K562 (cell line): ENCODE measurements at regions not wholly inside any gene's neighbourhood (a gene's known extent, or its start where the extent isn't known, plus 50 kb on each side); places are given as distances from the start of the nearest gene placed in this dataset.

Source experiments
- CHD2 ChIP-seq: IDR thresholded peaks from 2 replicates; pipeline ENCODE4 v1.6.1; 2011; ENCODE audit warnings: low read depth, low read length
- CTCF ChIP-seq, 3 experiments: IDR thresholded peaks in 2 of 3; conservative IDR thresholded peaks in 1 of 3; 2 replicates each; pipeline ENCODE4 v1.5.1; 2011 to 2012; ENCODE audit warnings: low read length in 3 of 3, mild to moderate bottlenecking in 3 of 3, control low read depth in 2 of 3, improper control_type of control experiment in 1 of 3, inconsistent platforms in 1 of 3, low read depth in 1 of 3, mixed read lengths in 1 of 3, moderate library complexity in 1 of 3; ENCODE audit not compliant: insufficient read depth in 2 of 3
- E2F1 ChIP-seq: sonication (generic); formaldehyde crosslinking; IDR thresholded peaks from 2 replicates; pipeline ENCODE4 v1.8.1; 2023; ENCODE audit warnings: mild to moderate bottlenecking, missing genetic modification reagents, moderate library complexity
- EGR1 ChIP-seq: fragments of 450-650 bp; conservative IDR thresholded peaks from 2 replicates; pipeline ENCODE4 v1.6.1; 2017; ENCODE audit warnings: mild to moderate bottlenecking
- EP300 ChIP-seq: IDR thresholded peaks from 2 replicates; pipeline ENCODE4 v1.6.1; 2012; ENCODE audit warnings: low read length, improper control_type of control experiment
- KDM1A ChIP-seq, 2 experiments: fragments of 450-650 bp; IDR thresholded peaks; 2 replicates each; pipeline ENCODE4 v1.6.1; 2016; ENCODE audit warnings: mild to moderate bottlenecking in 2 of 2
- MEF2D ChIP-seq: conservative IDR thresholded peaks from 2 replicates; pipeline ENCODE4 v1.6.1; 2016; ENCODE audit warnings: low read depth, missing genetic modification characterization, missing compliant biosample characterization
- MNT ChIP-seq, 2 experiments: fragments of 450-650 bp; conservative IDR thresholded peaks; 2 replicates each; pipeline ENCODE4 v1.6.1; 2017; ENCODE audit warnings: mild to moderate bottlenecking in 2 of 2, moderate library complexity in 2 of 2
- POLR2AphosphoS5 ChIP-seq: IDR thresholded peaks from 2 replicates; pipeline ENCODE4 v1.6.1; 2011; ENCODE audit warnings: mild to moderate bottlenecking, low read depth, low read length, moderate library complexity; ENCODE audit not compliant: control insufficient read depth, insufficient read depth
- RAD21 ChIP-seq, 2 experiments: fragments of 250-450 bp in 1 of 2; fragments of 450-650 bp in 1 of 2; sonication (Bioruptor Pico) in 1 of 2; formaldehyde crosslinking in 1 of 2; IDR thresholded peaks in 1 of 2; conservative IDR thresholded peaks in 1 of 2; 2 replicates each; pipeline versions ENCODE4 v1.4.0 to v1.8.0; 2020 to 2022; ENCODE audit warnings: mild to moderate bottlenecking in 2 of 2, moderate library complexity in 1 of 2
- YY1 ChIP-seq, 3 experiments: IDR thresholded peaks; 2 replicates each; pipeline ENCODE4 v1.6.1; 2011; ENCODE audit warnings: low read length in 2 of 3, mild to moderate bottlenecking in 2 of 3, moderate library complexity in 2 of 3, borderline replicate concordance in 1 of 3, control low read depth in 1 of 3, low read depth in 1 of 3; ENCODE audit not compliant: insufficient read depth in 3 of 3, insufficient replicate concordance in 2 of 3, control insufficient read depth in 1 of 3, insufficient read length in 1 of 3; ENCODE audit errors: extremely low read depth in 1 of 3
- TF ChIP-seq, protein P1 (sequence below): fragments of 250-450 bp; sonication (Bioruptor Pico); IDR thresholded peaks from 2 replicates; pipeline ENCODE4 v1.5.1; 2021; ENCODE audit warnings: mild to moderate bottlenecking
- TF ChIP-seq, protein P2 (sequence below): fragments of 200-400 bp; formaldehyde crosslinking; IDR thresholded peaks from 2 replicates; pipeline ENCODE4 v1.6.1; 2017; ENCODE audit warnings: mild to moderate bottlenecking, low read depth, low read length, moderate library complexity

- TF ChIP-seq EP300, result no peak
- no peak for TF ChIP-seq MEF2D
- no peak for TF ChIP-seq EGR1
- no peak for TF ChIP-seq MNT (conservative IDR thresholded peaks at IDR 0.05)
- TF ChIP-seq, protein P1, sequence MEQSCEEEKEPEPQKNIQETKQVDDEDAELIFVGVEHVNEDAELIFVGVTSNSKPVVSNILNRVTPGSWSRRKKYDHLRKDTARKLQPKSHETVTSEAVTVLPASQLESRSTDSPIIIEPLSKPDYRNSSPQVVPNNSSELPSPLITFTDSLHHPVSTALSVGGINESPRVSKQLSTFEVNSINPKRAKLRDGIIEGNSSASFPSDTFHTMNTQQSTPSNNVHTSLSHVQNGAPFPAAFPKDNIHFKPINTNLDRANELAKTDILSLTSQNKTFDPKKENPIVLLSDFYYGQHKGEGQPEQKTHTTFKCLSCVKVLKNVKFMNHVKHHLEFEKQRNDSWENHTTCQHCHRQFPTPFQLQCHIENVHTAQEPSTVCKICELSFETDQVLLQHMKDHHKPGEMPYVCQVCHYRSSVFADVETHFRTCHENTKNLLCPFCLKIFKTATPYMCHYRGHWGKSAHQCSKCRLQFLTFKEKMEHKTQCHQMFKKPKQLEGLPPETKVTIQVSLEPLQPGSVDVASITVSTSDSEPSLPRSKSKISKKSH (CRISPR knock-in tag), result no peak
- TF ChIP-seq CTCF (IDR thresholded peaks at IDR 0.05 in 2 of 3, conservative IDR thresholded peaks at IDR 0.05 in 1 of 3; ENCODE audit: insufficient read depth in 2 of 3, low read depth in 1 of 3, low read length in 3 of 3), result no peak
- TF ChIP-seq YY1 (IDR thresholded peaks at IDR 0.05; ENCODE audit: borderline replicate concordance in 1 of 3, control insufficient read depth in 1 of 3, extremely low read depth in 1 of 3, insufficient read depth in 3 of 3, insufficient read length in 1 of 3, insufficient replicate concordance in 2 of 3, low read depth in 1 of 3, low read length in 2 of 3), result no peak
- no peak for TF ChIP-seq CHD2
- TF ChIP-seq POLR2AphosphoS5, result no peak
- TF ChIP-seq KDM1A (IDR thresholded peaks at IDR 0.05), result no peak
- TF ChIP-seq E2F1 (CRISPR knock-in tag), result no peak
- TF ChIP-seq, protein P2, sequence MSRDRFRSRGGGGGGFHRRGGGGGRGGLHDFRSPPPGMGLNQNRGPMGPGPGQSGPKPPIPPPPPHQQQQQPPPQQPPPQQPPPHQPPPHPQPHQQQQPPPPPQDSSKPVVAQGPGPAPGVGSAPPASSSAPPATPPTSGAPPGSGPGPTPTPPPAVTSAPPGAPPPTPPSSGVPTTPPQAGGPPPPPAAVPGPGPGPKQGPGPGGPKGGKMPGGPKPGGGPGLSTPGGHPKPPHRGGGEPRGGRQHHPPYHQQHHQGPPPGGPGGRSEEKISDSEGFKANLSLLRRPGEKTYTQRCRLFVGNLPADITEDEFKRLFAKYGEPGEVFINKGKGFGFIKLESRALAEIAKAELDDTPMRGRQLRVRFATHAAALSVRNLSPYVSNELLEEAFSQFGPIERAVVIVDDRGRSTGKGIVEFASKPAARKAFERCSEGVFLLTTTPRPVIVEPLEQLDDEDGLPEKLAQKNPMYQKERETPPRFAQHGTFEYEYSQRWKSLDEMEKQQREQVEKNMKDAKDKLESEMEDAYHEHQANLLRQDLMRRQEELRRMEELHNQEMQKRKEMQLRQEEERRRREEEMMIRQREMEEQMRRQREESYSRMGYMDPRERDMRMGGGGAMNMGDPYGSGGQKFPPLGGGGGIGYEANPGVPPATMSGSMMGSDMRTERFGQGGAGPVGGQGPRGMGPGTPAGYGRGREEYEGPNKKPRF, result no peak
- no peak for TF ChIP-seq RAD21 (CRISPR knock-in tag; conservative IDR thresholded peaks at IDR 0.05 in 1 of 2, IDR thresholded peaks at IDR 0.05 in 1 of 2)
These were observed 227.9 kb upstream of the G2E3 start for GRCh38 chr14:30331030-30331429.
